ENCODE measurements at regions not wholly inside any gene's neighbourhood (a gene's known extent, or its start where the extent isn't known, plus 50 kb on each side); places are given as distances from the start of the nearest gene placed in this dataset.

DNA sequence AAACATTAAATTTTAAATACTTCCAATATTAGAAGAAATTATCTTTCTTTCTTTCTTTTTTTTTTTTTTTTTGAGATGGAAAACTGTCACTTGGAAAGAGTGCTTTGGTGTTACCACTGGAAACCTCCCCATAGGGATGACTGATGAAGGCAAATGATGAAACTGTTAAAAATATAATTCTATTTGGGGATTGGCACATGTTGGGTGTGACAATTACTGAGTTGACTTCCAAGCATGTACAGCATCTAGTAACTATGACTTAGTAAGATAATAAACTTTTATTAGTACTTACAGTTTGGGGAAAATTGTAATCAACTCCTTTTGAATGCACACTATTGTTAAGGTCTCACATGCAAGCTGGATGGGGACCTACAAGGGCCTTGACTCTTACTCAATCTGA, 592.5 kb downstream of the KCTD12 start:
- TF ChIP-seq EZH2phosphoT487 (IDR thresholded peaks at IDR 0.05; ENCODE audit: borderline replicate concordance, low read depth) (no peak), REST (IDR thresholded peaks at IDR 0.05; ENCODE audit: low read depth, low read length) (no peak), CTCF (IDR thresholded peaks at IDR 0.05) (no peak), TEAD4 (IDR thresholded peaks at IDR 0.05; ENCODE audit: borderline replicate concordance, insufficient read depth) (no peak), JUND (IDR thresholded peaks at IDR 0.05) (no peak), EP300 (IDR thresholded peaks at IDR 0.05; ENCODE audit: borderline replicate concordance in 1 of 2, low read depth in 1 of 2, low read length in 1 of 2) (no peak), NRF1 (IDR thresholded peaks at IDR 0.05; ENCODE audit: low read depth, low read length) (no peak), CHD2 (IDR thresholded peaks at IDR 0.05; ENCODE audit: low read length, partially characterized antibody) (no peak), SIN3A (IDR thresholded peaks at IDR 0.05; ENCODE audit: borderline replicate concordance, low read depth, low read length) (no peak), MAX (IDR thresholded peaks at IDR 0.05; ENCODE audit: low read depth) (no peak)
- TF ChIP-seq, protein P1, sequence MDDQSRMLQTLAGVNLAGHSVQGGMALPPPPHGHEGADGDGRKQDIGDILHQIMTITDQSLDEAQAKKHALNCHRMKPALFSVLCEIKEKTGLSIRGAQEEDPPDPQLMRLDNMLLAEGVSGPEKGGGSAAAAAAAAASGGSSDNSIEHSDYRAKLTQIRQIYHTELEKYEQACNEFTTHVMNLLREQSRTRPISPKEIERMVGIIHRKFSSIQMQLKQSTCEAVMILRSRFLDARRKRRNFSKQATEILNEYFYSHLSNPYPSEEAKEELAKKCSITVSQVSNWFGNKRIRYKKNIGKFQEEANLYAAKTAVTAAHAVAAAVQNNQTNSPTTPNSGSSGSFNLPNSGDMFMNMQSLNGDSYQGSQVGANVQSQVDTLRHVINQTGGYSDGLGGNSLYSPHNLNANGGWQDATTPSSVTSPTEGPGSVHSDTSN (IDR thresholded peaks at IDR 0.05), result no peak
